ENCODE measurements at regions not wholly inside any gene's neighbourhood (a gene's known extent, or its start where the extent isn't known, plus 50 kb on each side); places are given as distances from the start of the nearest gene placed in this dataset.
"Not testable (repeated sequence)": the region's sequence is repeated elsewhere in the genome, so short reads cannot be mapped to it uniquely, and the experiment has no call there.

GRCh38 chr11:100498780-100499179 is 188.3 kb upstream of the ARHGAP42 start:
- TF ChIP-seq CTCF (IDR thresholded peaks at IDR 0.05) (no peak), ZFX (IDR thresholded peaks at IDR 0.05; ENCODE audit: borderline replicate concordance) (no peak)
- H3K27ac ChIP-seq = no peak overlapping the region

DNA sequence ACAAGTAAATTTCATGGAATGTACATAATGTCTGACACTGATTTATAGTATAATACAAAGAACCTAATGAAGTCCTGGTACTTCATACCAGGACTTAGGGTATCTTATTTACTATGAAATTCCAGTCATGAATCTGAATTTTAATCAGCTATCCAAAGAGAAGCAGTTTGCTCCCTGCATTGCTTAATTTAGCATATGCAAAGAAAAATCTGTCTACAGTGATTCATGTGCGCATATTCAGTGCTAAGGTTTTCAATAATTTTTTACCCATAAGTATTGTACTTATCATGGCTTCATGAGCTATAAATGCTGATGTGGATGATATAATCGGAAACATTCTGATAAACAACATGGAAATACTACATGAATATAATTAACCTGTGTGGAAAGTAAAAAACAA is 185.6 kb upstream of the ARHGAP42 start:
- no peak for TF ChIP-seq CTCF (IDR thresholded peaks at IDR 0.05)
- no peak for TF ChIP-seq ZFX (IDR thresholded peaks at IDR 0.05; ENCODE audit: borderline replicate concordance)
- no peak overlapping the region for H3K27ac ChIP-seq

- H3K27ac ChIP-seq = no peak overlapping the region
- TF ChIP-seq CTCF (IDR thresholded peaks at IDR 0.05) = no peak
- no peak for TF ChIP-seq ZFX (IDR thresholded peaks at IDR 0.05; ENCODE audit: borderline replicate concordance)
Measured at GRCh38 chr11:100512475-100512874, 174.6 kb upstream of the ARHGAP42 start.

- no peak overlapping the region for H3K27ac ChIP-seq
- no peak for TF ChIP-seq ZFX (IDR thresholded peaks at IDR 0.05; ENCODE audit: borderline replicate concordance)
- TF ChIP-seq CTCF (IDR thresholded peaks at IDR 0.05) = no peak
Measured at GRCh38 chr11:100515087-100515486, 172.0 kb upstream of the ARHGAP42 start.

DNA sequence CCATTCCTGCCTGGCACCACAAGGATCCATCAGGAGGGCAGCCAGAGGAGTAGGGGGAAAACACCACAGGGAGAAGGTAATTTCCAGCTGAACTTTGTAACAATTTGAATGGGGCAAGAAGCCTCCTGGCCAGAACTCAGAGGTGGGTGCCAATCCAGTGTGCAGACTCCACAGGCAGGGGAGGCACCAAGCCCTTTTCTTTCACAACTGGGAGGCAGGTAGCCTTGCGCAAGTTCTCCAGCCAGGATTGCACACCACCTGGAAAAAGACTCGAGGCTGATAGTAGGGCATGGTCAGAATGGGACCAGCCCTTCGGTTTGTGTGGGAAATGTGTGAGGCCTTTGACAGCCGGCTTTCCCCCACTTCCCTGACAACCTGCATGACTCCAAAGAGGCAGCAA is 161.9 kb upstream of the ARHGAP42 start:
- TF ChIP-seq ZFX (IDR thresholded peaks at IDR 0.05; ENCODE audit: borderline replicate concordance) = no peak
- no peak for TF ChIP-seq CTCF (IDR thresholded peaks at IDR 0.05)
- no peak overlapping the region for H3K27ac ChIP-seq

DNA sequence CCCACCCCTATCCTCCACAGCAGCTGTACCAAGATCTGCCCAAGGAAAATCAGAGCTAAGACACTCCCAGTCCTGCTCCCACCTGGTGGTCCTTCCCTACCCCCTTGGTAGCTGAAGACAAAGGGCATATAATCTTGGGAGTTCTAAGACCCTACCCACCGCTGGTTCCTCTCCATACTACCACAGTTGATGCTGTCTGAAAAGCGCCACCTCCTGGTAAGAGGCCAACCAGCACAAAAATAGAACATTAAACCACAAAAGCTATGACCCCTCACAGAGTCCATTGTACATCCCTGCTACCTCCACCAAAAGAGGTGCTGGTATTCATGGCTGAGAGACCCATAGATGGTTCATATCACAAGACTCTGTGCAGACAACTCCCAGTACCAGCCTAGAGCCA is 161.5 kb upstream of the ARHGAP42 start:
- no peak overlapping the region for H3K27ac ChIP-seq
- no peak for TF ChIP-seq ZFX (IDR thresholded peaks at IDR 0.05; ENCODE audit: borderline replicate concordance)
- TF ChIP-seq CTCF (IDR thresholded peaks at IDR 0.05) = peak; percentile 75

DNA sequence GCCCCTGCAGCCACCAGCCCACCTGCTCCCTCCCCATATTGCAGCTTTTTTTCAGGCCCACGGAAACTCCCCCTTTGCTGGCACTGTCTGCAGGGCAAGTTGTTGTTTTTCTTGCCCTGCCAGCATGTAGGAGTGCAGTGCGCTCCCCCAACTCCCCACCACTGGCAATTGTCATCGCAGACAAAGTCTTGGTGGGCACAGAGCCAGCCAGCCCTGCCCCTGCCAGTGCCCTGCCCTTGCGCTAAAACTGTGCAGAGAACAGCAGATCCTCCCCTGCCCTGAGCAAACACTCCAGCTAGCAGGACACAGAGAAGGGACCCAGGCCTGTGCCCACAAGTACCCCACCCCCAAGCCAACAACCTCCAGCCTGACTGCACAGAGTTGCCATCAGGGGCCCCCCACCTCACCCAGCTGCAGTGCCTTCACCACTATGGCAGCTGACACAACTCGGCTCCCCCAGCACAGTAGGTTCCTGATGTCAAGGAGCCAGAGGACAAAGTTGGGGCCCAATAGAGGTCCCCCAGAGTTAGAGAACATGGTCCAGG is 158.1 kb upstream of the ARHGAP42 start:
- no peak overlapping the region for H3K27ac ChIP-seq

DNA sequence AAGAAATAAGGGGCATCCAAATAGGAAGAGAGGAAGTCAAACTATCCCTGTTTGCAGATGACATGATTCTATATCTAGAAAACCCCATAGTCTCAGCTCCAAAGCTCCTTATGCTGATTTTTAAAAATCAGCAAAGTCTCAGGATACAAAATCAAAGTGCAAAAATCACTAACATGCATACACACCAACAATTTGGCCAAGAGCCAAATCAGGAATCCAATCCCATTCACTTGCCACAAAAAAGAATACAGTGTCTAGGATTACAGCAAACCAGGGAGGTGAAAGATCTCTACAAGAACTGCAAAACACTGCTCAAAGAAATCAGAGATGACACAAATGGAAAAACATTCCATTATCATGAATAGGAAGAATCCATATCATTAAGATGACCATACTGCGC is 155.8 kb upstream of the ARHGAP42 start:
- H3K27ac ChIP-seq = not testable (repeated sequence)

More for the DNA sequence above, 158.1 kb upstream of the ARHGAP42 start:
- TF ChIP-seq CTCF (IDR thresholded peaks at IDR 0.05) (no peak), ZFX (IDR thresholded peaks at IDR 0.05; ENCODE audit: borderline replicate concordance) (no peak)

All from 22Rv1 (cell line).